NCI-H1436 treated with DMSO at 0.1 percent for 48 hours (cell line): ENCODE measurements at regions not wholly inside any gene's neighbourhood (a gene's known extent, or its start where the extent isn't known, plus 50 kb on each side); places are given as distances from the start of the nearest gene placed in this dataset.

Source experiments
- DNase-seq: peaks from one replicate; lab custom pipeline; 2025; lab: John Stamatoyannopoulos, UW

DNA sequence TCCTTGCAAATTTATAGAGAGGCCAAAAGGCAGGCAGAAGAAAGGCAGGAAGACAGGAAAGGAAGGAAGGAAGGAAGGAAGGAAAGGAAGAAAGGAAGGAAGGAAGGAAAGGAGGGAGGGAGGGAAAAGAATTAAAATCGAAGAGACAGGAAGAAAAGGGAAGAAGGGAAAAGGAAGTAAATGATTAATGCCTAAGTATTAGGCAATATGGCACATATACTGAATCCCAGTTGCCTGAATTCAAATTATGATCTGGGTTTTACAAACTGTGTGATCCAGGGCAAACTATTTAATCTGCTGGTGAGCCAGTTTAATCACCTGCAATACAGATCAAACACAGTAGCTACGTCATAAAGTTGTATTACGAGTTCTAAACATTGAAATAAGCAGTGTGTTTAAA lies 983.6 kb downstream of the FLRT2 start:
- no peak for DNase-seq

DNA sequence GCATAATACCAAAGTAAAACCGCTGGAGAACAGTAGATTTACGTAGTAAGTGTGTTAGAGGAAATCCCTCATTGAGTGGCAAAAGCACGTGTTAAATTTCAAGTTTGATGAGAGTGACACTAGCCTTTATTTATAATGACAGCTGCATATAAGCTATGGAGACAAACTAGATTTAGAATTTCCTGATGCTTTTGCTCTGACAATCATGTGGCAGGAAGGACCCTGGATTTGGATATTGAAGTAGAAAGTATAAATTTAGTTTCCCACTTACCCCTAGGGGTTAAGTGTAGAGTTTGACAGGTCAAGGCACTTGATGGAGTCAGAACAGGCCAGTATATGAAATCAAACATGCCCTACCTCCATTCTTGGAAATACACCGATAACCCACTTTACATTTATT lies 983.1 kb downstream of the FLRT2 start:
- no peak for DNase-seq

DNA sequence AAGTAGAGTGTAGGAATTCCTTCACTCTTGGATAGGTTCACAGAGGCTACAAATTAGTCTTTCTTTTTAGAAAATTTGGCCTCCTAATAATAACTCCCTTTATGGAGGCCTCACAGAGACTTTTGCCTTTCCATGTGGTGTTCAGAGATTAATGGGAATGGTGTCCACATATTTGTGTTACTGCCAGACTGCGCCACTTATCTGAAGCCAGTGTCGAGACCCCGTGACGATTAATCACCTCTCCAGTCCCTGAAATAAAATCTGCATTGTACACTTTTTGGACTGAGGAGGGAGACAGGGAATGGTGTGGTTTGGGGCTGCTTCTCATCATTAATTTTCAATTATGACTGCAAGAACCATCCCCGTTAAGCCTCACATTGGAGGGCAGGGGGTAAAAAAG lies 980.5 kb downstream of the FLRT2 start:
- DNase-seq: no peak

DNA sequence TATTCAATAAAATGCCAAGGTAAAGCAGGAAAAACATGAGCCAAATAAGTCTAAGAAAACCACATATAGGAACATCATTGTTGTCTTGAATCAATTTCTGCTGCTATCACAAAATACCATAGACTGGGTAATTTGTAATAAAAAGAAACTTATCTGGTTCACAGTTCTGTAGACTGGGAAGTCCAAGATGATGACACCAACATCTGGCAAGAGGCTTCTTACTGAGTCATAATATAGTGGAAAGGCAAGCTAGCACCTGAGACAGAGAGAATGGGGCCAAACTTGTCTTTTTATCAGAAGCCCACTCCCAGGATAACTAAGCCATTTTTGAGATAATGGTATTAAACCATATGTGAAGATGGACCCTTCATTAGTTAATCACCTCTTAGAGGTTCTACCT lies 975.9 kb downstream of the FLRT2 start:
- no peak for DNase-seq

DNA sequence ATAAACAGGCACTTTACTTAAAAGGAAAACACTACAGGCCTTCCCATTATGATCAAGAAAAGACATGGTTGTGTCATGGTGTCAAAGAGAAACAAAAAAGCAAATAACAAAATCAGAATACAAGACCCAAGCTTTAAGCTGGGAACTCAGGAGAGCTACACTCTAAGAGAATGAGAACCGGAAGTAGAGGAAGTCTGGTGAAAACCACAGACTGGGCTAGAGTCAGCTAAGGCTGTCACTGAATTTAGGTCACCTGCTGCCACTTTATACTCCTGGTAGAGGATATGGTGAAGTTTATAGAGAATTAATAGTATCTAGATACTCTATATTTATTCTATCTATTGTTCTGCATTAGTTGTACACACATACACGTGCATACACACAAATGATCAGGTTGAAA lies 971.7 kb downstream of the FLRT2 start:
- DNase-seq: no peak

DNA sequence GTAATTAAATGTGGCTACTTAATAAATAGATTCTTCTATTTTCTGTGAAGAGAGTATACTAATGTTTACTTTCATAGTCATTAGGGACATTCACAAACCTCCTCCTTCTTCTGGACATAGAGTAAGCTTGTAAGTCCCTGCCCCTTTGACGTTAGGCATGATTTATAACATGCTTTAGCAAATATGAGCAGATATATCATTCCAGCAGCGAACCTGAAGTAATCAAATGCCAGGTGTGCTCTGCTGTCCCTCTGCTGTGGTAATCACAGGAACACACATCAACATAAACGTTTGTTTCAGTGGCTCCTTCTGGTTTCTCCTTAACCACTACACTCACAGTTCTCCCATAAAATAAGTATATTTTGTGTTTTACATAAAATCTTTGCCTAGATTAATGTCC lies 961.8 kb downstream of the FLRT2 start:
- no peak for DNase-seq

DNA sequence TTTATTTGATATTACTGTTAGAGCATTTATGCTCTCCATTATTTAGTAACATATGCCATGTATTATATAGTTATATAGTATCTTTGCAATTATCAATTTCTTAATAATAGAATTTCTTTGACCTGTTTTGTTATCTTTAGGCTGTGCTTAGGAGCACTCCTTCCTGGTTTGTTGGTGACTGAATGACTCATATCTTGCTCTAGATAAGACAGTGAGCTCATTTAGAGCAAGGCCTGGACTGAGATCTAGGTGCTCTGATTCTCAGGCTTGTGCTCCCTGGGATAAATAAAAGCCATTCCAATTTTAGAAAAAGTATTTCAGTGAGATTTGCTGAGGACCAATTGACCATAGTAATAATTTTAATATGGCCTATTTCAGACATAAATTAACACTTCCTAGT lies 951.2 kb downstream of the FLRT2 start:
- DNase-seq: no peak

DNA sequence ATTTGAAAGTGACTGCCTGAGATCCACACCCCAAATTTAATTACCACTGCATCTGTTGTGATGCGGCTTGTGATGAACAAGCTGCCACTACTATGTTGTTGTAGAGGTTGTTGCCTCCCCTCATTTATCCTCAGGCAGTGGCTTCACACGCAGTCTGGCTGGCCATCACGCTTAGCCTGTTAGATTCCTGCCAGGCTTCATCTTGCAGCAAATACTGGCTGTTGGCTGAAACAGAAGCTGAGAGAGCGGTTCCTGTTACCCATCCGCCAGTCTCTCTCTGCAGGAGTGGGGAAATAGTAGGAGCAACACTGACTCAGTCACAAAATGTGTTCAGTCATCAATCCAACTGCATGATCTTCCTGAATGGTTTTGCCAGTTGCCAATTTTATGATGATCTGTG lies 934.4 kb downstream of the FLRT2 start:
- DNase-seq: no peak

DNA sequence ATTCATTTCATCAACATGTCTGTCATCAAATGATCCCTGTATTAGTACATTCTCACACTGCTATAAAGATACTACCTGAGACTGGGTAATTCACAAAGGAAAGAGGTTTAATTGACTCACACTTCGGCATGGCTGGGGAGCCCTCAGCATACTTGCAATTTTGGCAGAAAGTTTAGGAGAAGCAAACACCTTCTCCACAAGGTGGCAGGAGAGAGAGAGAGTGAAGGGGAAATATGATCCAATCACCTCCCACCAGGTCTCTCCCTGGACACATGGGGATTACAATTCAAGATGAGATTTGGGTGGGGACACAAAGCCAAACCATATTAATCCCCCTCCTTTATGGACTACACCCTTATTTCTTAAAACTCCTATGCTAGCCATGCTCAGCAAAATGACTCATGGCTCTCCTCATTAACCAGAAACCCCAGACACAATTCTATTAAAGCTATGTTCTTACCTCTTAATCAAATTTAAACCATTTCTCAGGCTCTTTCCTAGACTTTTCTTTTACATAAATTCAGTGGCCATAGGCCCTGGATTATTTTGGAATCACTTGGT lies 932.3 kb downstream of the FLRT2 start:
- DNase-seq: no peak

DNA sequence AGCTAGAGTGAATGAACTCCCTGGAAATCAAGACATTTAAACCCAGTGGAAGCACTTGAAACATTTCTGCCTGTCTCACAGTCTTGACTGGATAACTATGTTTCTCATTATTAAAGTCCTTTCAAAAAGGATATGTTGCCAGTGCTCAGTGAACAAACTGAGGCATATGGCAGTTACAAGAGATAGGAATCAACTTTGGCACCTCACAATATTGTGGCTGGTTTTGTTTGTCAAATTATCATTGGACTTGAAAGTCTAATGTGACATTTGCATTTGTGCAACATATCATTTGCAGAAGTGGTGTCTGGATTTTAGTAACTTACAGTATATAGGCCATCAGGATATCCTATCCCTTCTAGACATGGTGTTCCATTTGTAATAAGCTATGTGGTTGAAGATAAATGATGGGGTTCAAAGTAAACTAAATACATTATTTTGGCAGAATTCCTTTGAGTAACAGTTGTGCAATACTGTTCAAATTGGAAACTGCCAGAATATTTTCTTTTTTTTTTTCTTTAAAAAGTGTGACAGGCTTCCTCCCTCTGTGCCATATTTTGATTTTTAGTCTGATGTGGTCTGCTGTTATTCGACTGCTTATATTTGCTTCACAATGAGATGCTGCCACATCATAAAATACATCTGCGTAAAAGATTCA lies 927.7 kb downstream of the FLRT2 start:
- no peak for DNase-seq

DNA sequence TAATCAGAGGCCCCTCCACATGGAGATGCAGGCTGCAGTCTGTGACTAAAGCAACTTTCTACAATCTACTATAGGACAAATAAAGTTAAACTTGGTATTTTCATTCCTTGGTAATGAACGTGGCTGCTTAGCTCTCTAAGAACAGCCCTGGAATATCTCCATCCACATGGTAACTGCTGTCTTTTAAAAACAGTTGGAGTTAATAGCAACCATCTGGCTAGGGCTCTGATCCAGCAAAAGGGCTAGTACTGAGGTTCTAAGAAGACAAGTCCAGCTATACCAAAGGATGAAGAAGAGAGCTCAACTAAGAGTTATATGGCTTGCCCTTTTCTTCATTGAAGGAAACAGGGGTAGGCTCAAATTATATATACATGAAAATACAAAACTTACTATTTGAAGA lies 920.1 kb downstream of the FLRT2 start:
- no peak for DNase-seq

DNA sequence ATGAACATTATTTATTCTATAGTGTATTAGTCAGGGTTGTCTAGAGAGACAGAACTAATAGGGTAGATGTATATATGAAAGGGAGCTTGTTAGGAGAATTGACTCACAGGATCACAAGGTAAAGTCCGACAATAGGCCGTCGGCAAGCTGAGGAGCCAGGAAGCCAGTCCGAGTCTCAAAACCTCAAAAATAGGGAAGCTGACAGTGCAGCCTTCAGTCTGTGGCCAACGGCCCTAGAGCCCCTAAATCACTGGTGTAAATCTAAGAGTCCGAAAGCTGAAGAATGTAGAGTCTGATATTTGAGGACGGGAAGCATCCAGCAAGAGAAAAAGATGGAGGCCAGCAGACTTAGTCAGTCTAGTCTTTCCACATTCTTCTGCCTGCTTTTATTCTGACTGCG lies 912.2 kb downstream of the FLRT2 start:
- no peak for DNase-seq

DNA sequence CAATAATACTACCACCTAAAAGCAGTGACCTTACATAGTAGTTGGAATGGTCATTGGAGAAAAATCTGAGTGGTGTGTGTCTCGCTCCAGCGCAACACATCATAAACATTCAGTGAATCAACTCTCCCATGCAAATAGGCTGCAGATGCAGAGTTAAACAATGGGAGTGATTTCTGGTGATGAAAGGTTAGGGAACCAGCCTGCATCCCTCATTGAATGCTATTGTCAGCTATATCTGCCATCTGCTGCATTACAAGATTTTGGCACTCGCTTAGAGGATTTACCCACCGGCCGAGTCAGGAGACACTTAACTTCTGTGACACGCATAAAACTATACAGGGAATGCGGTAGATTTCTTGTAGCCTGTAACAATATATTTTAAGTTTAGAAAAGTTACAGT lies 900.9 kb downstream of the FLRT2 start:
- no peak for DNase-seq

DNA sequence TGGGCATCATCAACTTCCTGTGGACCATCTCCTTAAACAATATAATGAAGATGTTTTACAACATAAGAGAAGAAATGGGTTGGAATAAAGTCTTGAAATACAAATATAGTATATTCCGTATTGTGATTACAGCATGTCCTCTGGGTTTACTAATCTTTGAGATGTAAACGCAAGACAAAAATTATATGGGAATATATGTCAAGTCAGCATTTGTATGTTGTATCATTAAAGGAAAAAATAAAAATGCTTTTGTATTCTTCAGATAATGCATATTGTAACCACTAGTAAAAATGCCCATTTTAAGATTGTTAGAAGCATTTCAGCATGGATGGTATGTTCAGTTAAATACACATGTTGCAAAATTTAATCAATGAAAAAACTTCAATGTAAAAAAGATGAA lies 893.3 kb downstream of the FLRT2 start:
- no peak for DNase-seq

DNA sequence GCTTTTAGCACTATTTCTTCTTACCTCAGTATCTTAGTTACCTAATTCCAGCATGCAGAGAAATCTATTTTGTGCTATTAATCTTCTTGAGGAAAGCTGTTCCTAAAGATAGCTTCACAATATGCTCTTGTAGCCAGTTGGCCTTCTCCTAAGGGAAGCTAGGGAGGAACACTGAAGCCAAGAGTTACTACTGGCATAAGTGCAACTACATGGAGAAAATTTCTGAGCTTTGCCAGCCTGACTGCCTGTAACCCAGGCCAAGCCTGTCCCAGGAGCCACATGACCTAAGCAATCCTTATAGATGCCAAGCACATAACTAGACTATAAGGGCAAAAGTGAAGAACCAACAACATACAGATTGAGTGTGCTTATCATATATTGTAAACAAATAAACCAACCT lies 890.2 kb downstream of the FLRT2 start:
- no peak for DNase-seq

DNA sequence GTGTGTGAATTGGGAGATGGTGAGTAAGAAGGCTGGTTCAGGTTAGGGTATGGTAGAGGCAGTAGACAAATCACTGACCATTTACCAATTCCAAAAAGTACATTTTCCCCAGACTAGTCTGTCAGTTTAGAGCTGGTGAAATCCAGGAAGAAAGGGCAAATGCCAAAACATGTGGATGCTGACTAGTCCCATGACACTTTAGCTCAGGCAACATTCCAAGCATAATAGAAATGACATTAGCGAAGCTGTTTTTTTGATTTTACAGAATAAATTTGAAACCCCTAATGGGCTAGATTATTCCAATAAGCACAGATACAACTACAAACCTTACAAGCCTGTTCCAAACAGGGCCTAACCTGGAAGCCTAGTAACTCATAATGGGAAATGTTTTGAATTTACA lies 884.2 kb downstream of the FLRT2 start:
- no peak for DNase-seq

DNA sequence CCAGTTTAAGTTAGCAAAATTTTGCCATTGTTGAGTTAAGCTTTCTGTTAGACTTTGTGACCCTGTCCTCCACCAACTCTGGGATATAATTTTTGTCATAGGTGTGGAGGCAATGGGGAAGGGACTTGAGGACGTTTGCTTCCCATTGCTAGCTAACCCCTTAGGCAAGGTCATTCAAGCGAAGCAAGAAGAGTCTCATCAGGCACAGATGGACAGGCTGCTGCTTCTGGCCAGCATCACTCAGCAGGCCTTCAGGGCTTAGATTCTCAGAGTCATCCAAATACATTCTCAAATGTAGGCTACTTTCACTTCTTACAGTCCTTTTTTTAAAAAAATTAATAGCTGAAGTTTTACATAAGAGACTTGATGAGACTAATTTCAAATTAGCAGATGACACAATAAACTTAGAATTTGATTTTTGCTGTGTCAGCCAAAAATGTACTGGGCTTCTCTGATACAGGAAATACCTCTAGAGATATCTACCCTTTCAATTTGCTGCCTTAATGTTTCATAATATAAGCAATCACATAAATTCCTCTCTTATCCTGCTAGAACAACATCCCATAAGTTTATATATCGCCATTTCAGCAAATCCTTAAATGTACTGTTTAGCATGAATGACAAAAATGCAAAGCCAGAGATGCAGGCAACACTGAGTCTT lies 875.2 kb downstream of the FLRT2 start:
- DNase-seq: no peak

DNA sequence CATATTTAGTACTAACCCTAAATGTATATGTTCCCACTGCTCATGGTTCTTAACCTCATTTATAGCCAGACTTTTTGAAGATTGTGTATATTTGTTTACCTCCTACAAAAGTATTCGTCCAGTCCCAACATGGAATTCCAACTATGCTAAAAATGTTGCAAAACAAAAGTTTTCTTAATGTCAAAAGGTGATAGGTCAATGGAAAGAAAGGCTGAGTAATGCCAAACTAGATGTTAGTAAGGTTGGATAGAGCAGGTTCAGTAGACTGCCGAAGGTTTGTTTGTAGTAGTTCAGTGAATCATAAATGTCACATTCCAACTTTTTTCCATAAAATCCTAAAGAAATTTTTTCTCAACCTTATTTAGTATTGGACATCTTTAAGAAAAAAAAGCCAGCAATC lies 874.5 kb downstream of the FLRT2 start:
- DNase-seq: no peak

DNA sequence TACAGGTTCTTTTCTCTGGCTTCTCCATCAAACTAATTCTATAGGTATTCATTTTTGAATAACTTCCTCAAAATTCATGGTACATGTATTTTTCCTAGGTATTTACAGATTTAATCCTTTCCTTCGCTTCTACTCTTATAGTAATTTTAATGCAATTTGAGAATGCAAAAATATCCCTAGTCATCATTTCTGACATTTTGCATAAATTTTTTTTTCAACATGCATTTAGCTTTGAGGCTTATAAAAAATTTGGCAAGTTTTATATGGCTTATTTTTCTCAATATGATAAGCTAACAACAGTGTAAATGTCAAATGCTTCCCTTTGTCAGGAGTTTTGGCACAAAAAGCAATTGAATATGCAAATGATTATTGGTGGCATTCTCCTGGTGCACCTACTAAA lies 872.6 kb downstream of the FLRT2 start:
- no peak for DNase-seq

DNA sequence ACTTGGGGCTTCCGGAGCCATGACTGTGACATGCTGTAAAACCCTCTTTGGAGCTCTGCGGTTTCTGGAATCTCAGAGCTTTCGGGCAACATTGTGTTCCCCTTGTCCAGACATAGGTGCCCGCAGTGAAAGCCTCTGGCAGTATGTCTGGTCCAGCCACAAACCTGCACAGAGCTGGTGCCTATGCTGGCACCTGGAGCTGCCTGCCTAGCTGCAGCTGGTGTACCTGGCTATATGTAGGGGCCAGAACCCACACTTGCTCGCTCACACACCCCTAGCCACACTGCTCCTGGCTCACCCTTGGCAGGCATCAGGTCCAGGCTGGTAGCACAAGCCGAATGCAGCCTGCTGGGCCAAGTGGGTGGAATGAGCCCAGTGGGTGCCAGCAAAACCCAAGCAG lies 861.1 kb downstream of the FLRT2 start:
- no peak for DNase-seq

DNA sequence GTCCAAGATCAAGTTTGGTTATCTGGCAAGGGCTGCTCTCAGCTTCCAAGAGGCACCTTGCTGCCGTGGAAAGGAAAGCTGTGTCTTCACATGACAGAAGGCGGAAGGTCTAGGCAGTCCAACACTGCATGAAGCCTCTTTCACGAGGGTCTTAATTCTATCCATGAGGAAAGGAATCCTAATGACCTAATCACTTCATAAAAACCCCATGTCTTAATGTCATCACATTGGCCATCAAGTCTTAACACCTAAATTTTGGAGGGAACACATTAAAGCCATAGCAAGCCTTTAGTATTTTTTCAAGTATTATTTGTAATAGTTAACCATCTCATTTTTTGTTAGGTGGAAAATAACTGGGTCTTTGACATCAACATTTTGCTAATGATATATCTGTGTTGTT lies 858.3 kb downstream of the FLRT2 start:
- no peak for DNase-seq

DNA sequence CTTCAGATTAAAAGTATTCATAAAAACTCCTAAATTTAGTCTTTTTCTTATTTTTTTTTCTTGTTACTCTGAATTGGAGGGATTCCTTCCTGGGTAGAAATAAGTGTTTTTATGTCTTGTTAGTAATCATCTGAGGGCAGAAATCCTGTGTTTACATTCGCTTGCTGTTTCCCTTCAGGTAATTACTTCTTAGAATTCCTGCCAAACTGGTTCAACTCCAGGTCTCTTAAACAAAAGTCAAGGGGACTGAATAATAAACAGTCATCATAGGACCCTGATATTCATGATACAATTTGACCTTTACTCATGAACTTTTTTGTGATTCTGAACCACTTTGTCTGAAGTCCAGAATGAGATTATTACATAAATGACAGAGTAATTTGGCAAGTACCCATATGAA lies 843.9 kb downstream of the FLRT2 start:
- no peak for DNase-seq

DNA sequence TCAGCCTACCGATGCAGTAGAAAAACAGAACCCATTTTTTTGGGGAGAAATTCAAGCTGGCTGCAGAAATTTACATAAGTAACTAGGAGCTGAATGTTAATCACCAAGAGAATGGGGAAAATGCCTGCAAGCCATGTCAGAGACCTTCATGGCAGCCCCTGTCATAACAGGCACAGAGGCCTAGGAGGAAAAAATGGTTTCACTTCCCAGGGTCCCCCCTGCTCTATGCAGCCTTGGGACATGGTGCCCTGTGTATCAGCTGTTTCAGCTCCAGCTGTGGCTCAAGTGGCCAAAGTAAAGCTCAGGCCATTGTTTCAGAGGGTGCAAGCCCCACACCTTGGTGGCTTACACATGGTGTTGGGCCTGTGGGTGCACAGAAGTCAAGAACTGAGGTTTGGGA lies 842.5 kb downstream of the FLRT2 start:
- DNase-seq: no peak

DNA sequence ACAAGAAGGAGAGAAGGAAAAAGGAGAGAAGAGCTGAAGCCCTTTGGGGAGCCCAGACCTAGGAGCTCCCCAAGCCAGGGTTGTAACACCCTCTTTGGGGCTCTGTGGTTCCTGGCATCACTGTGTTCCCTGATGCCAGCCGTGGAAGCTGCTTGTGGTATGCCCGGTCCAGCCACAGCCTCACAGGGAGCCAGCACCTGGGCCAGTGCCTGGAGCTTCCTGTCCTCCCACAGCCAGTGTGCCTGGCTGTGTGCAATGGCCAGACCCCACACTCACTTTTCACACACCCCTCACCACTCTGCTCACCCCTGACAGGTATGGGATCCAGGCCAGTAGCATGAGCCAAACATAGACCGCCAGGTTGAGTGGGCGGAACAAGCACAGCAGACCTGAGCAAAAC lies 834.7 kb downstream of the FLRT2 start:
- DNase-seq: no peak
